ENCODE measurements at regions not wholly inside any gene's neighbourhood (a gene's known extent, or its start where the extent isn't known, plus 50 kb on each side); places are given as distances from the start of the nearest gene placed in this dataset.

DNA sequence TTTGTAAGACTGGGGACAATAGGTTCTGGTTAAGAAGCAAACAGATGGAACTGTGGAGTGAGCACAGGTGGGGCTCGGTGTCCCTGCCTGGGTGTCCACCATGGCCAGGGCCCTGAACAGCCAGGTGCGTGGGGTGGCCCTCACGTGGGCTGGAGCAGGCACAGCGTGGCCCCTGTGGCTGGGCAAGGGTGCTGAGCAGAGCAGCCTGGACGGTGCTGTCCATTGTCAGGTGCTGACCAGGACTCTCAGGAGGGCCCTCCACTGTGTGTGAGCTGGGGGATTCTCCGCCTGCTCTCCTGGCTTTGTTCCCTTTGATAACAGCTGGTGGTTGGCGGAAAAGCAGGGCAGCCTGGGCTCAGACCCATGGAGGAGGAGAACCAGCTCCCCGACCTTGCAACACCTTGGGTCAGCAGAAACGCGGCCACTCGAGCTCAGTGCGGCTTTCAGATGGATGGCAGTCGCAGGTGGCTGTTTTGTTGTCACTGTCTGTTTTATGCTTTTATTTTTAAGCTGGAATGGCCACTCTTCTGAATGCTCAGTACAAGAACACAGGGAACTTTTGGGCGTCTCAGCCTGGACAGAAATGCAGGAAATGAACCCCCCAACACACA, 273.9 kb upstream of the ADARB2 start:
- TF ChIP-seq, protein P1, sequence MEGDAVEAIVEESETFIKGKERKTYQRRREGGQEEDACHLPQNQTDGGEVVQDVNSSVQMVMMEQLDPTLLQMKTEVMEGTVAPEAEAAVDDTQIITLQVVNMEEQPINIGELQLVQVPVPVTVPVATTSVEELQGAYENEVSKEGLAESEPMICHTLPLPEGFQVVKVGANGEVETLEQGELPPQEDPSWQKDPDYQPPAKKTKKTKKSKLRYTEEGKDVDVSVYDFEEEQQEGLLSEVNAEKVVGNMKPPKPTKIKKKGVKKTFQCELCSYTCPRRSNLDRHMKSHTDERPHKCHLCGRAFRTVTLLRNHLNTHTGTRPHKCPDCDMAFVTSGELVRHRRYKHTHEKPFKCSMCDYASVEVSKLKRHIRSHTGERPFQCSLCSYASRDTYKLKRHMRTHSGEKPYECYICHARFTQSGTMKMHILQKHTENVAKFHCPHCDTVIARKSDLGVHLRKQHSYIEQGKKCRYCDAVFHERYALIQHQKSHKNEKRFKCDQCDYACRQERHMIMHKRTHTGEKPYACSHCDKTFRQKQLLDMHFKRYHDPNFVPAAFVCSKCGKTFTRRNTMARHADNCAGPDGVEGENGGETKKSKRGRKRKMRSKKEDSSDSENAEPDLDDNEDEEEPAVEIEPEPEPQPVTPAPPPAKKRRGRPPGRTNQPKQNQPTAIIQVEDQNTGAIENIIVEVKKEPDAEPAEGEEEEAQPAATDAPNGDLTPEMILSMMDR (IDR thresholded peaks at IDR 0.05), result no peak
- TF ChIP-seq EZH2 (IDR thresholded peaks at IDR 0.05; ENCODE audit: borderline replicate concordance, insufficient read depth, low read depth, low read length, poor library complexity, severe bottlenecking), result no peak

Data from B cell (primary cell).